HepG2 (cell line): ENCODE measurements at regions not wholly inside any gene's neighbourhood (a gene's known extent, or its start where the extent isn't known, plus 50 kb on each side); places are given as distances from the start of the nearest gene placed in this dataset.

Experiments
- ATF7 ChIP-seq, 2 experiments: fragments of 450-650 bp in 1 of 2; sonication (generic) in 1 of 2; formaldehyde crosslinking in 1 of 2; IDR thresholded peaks; 2 replicates each; pipeline versions ENCODE4 v1.4.0 to v1.6.1; 2016 to 2020; ENCODE audit warnings: antibody characterized with exemption in 1 of 2, mild to moderate bottlenecking in 1 of 2, missing genetic modification reagents in 1 of 2
- CBX5 ChIP-seq: sonication (generic); formaldehyde crosslinking; IDR thresholded peaks from 2 replicates; pipeline ENCODE4 v1.4.0; 2020; ENCODE audit warnings: missing genetic modification reagents, borderline replicate concordance
- CEBPB ChIP-seq: IDR thresholded peaks from 2 replicates; pipeline ENCODE4 v1.6.1; 2011; ENCODE audit warnings: low read depth, low read length, improper control_type of control experiment, borderline replicate concordance
- MED1 ChIP-seq: sonication (generic); formaldehyde crosslinking; IDR thresholded peaks from 2 replicates; pipeline ENCODE4 v1.4.0; 2020; ENCODE audit warnings: missing genetic modification reagents
- U2AF2 ChIP-seq: fragments of 200-400 bp; formaldehyde crosslinking; IDR thresholded peaks from 2 replicates; pipeline ENCODE4 v1.6.1; 2017; ENCODE audit warnings: low read depth, mild to moderate bottlenecking, low read length
- YEATS2 ChIP-seq: sonication (generic); formaldehyde crosslinking; IDR thresholded peaks from 2 replicates; pipeline ENCODE4 v1.4.0; 2020; ENCODE audit warnings: missing genetic modification reagents, borderline replicate concordance
- ZNF335 ChIP-seq: sonication (generic); formaldehyde crosslinking; IDR thresholded peaks from 2 replicates; pipeline ENCODE4 v1.4.0; 2020; ENCODE audit warnings: missing genetic modification reagents
- ZNF747 ChIP-seq: sonication (generic); formaldehyde crosslinking; IDR thresholded peaks from 2 replicates; pipeline ENCODE4 v1.8.1; 2023; ENCODE audit warnings: missing genetic modification reagents, mild to moderate bottlenecking, borderline replicate concordance
- TF ChIP-seq, protein P1 (sequence below): sonication (generic); formaldehyde crosslinking; IDR thresholded peaks from 2 replicates; pipeline ENCODE4 v1.8.0; 2022; ENCODE audit warnings: mild to moderate bottlenecking, missing genetic modification reagents, borderline replicate concordance

DNA sequence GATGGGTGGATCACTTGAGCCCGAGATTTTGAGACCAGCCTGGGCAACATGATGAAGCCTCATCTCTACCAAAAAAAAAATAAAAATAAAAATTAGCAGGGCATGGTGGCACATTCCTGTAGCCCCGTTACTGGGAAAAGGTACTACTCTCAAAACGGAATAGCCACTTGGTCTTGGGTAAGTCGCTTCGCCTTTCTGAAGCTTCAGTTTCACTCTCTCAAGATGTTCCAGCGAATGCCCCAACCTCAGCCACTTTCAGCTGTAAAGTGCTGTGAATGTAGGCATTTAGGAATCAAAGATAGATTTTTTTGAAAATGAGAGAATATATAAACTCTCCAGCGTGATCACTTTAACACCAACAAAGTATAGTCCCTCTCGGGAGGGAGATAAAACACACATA is 154.1 kb upstream of the HS3ST3A1 start:
- TF ChIP-seq CEBPB (no peak), U2AF2 (no peak), YEATS2 (CRISPR knock-in tag) (no peak), ZNF335 (no peak), ZNF747 (CRISPR knock-in tag) (no peak), CBX5 (no peak), MED1 (CRISPR knock-in tag) (no peak), ATF7 (IDR thresholded peaks at IDR 0.05) (no peak), ATF7 (CRISPR knock-in tag; IDR thresholded peaks at IDR 0.05) (no peak)
- TF ChIP-seq, protein P1, sequence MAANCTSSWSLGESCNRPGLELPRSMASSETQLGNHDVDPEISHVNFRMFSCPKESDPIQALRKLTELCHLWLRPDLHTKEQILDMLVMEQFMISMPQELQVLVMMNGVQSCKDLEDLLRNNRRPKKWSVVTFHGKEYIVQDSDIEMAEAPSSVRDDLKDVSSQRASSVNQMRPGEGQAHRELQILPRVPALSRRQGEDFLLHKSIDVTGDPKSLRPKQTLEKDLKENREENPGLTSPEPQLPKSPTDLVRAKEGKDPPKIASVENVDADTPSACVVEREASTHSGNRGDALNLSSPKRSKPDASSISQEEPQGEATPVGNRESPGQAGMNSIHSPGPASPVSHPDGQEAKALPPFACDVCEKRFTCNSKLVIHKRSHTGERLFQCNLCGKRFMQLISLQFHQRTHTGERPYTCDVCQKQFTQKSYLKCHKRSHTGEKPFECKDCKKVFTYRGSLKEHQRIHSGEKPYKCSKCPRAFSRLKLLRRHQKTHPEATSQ (CRISPR knock-in tag): no peak
